ENCODE measurements at regions not wholly inside any gene's neighbourhood (a gene's known extent, or its start where the extent isn't known, plus 50 kb on each side); places are given as distances from the start of the nearest gene placed in this dataset.
"Not testable (repeated sequence)": the region's sequence is repeated elsewhere in the genome, so short reads cannot be mapped to it uniquely, and the experiment has no call there.

- not testable (repeated sequence) for TF ChIP-seq RARB (CRISPR knock-in tag; IDR thresholded peaks at IDR 0.05); ZNF8 (CRISPR knock-in tag; IDR thresholded peaks at IDR 0.05); POU6F1 (CRISPR knock-in tag; IDR thresholded peaks at IDR 0.05; ENCODE audit: borderline replicate concordance, low read depth); BACH2 (CRISPR knock-in tag; IDR thresholded peaks at IDR 0.05; ENCODE audit: borderline replicate concordance); ISL1 (CRISPR knock-in tag; IDR thresholded peaks at IDR 0.05); ARNTL (CRISPR knock-in tag; IDR thresholded peaks at IDR 0.05; ENCODE audit: borderline replicate concordance, low read depth); CREB5 (CRISPR knock-in tag; IDR thresholded peaks at IDR 0.05; ENCODE audit: low read depth); ZFP30 (CRISPR knock-in tag; IDR thresholded peaks at IDR 0.05); OSR1 (CRISPR knock-in tag; IDR thresholded peaks at IDR 0.05); ZNF565 (CRISPR knock-in tag; conservative IDR thresholded peaks at IDR 0.05; ENCODE audit: low read depth); PPARA (CRISPR knock-in tag; IDR thresholded peaks at IDR 0.05; ENCODE audit: borderline replicate concordance)
- TF ChIP-seq, protein P1, sequence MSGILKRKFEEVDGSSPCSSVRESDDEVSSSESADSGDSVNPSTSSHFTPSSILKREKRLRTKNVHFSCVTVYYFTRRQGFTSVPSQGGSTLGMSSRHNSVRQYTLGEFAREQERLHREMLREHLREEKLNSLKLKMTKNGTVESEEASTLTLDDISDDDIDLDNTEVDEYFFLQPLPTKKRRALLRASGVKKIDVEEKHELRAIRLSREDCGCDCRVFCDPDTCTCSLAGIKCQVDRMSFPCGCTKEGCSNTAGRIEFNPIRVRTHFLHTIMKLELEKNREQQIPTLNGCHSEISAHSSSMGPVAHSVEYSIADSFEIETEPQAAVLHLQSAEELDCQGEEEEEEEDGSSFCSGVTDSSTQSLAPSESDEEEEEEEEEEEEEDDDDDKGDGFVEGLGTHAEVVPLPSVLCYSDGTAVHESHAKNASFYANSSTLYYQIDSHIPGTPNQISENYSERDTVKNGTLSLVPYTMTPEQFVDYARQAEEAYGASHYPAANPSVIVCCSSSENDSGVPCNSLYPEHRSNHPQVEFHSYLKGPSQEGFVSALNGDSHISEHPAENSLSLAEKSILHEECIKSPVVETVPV (CRISPR knock-in tag; IDR thresholded peaks at IDR 0.05): not testable (repeated sequence)
- TF ChIP-seq, protein P2, sequence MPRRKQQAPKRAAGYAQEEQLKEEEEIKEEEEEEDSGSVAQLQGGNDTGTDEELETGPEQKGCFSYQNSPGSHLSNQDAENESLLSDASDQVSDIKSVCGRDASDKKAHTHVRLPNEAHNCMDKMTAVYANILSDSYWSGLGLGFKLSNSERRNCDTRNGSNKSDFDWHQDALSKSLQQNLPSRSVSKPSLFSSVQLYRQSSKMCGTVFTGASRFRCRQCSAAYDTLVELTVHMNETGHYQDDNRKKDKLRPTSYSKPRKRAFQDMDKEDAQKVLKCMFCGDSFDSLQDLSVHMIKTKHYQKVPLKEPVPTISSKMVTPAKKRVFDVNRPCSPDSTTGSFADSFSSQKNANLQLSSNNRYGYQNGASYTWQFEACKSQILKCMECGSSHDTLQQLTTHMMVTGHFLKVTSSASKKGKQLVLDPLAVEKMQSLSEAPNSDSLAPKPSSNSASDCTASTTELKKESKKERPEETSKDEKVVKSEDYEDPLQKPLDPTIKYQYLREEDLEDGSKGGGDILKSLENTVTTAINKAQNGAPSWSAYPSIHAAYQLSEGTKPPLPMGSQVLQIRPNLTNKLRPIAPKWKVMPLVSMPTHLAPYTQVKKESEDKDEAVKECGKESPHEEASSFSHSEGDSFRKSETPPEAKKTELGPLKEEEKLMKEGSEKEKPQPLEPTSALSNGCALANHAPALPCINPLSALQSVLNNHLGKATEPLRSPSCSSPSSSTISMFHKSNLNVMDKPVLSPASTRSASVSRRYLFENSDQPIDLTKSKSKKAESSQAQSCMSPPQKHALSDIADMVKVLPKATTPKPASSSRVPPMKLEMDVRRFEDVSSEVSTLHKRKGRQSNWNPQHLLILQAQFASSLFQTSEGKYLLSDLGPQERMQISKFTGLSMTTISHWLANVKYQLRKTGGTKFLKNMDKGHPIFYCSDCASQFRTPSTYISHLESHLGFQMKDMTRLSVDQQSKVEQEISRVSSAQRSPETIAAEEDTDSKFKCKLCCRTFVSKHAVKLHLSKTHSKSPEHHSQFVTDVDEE (CRISPR knock-in tag; IDR thresholded peaks at IDR 0.05): not testable (repeated sequence)
- TF ChIP-seq, protein P3, sequence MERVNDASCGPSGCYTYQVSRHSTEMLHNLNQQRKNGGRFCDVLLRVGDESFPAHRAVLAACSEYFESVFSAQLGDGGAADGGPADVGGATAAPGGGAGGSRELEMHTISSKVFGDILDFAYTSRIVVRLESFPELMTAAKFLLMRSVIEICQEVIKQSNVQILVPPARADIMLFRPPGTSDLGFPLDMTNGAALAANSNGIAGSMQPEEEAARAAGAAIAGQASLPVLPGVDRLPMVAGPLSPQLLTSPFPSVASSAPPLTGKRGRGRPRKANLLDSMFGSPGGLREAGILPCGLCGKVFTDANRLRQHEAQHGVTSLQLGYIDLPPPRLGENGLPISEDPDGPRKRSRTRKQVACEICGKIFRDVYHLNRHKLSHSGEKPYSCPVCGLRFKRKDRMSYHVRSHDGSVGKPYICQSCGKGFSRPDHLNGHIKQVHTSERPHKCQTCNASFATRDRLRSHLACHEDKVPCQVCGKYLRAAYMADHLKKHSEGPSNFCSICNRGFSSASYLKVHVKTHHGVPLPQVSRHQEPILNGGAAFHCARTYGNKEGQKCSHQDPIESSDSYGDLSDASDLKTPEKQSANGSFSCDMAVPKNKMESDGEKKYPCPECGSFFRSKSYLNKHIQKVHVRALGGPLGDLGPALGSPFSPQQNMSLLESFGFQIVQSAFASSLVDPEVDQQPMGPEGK (CRISPR knock-in tag; IDR thresholded peaks at IDR 0.05; ENCODE audit: borderline replicate concordance): not testable (repeated sequence)
These were observed 51.9 kb upstream of the MFGE8 start for GRCh38 chr15:88965097-88965496.
